ENCODE measurements at regions not wholly inside any gene's neighbourhood (a gene's known extent, or its start where the extent isn't known, plus 50 kb on each side); places are given as distances from the start of the nearest gene placed in this dataset.

DNA sequence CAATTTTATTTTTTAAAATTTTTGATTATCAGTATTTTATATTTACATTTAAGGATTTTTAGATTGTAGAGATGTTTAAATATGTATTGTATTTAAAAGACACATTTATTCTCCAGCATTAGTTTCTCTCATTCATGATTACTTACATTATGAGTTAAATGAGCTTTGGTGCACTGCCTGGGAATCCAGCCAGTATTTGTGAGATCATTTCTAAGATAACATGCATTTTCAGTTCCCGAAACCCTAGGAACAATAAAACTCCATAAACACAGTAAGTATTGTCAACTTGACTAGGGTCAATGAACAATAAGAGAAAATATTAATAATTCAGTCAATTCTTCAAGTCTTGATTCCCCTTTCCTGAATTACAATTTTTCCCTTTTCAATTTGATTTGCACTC is 403.3 kb downstream of the PLK2 start:
- DNase-seq: no peak

DNA sequence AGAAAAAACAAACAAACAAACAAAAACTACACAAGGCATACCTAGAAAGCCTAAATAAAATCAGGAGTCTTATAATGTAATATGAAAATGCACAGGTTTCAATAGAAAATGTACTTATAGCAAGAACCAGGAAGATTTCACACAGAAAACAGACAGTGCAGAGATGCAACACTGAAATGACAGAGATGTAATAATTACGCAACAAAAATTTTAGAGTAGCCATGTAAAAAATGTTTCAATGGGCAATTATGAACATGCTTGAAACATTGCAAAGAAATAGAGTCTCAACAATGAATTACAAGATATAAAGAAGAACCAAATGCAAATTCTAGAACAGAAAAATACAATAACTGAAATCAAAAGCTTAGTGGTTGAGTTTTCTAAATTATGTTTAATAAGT is 405.9 kb downstream of the PLK2 start:
- no peak for DNase-seq

DNA sequence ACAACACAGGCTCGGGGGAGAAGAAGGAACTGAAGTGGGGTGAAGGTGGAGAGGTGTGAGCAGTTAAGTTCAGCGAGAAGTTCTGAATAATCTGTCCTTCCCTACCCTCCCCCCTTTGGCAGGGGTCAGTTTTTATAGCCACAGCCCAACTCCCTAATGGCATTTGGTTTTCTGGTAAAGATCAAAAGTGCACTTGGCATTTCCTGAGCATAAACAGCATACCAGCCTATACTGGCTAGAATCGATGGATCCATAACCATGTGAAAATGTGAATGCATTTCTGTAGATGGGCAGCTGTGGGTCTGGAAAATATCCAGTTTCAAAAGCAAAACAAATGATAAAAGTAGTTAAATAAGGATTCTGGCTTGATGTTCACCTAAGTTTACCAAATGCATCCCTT is 410.9 kb downstream of the PLK2 start:
- no peak for DNase-seq

DNA sequence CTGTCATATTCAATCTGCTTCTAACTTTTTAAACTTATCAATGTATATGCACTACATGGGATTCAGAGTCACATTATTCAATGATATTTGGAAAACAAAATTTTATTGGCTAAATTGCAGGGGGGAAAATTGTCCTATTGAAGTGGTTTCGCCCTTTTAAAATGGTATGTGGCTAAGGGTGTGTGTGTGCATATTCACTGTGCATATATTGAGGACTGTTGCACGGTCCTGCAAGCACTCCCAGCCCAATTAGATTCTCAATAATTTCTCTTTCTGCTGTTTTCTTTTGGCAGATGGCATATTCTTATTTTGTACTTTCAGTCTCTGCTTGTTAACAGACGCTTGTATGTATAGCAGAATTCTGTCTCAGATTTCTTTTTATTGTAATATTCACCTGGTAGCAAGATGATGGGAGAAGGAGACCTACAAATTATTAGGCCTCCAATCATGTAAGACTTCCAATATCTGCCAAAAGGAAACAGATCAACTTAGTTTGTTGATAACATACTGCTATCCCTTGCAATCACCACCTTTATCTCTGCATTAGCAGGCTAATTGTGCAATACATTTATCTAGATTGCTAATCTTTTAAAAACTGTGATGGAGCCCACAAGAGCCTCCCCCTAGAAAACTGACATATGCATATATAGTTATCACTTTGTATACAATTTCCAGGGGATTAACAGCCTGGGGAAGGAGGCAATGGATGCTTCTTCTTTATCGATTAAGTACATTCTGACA is 411.5 kb downstream of the PLK2 start:
- DNase-seq: no peak

DNA sequence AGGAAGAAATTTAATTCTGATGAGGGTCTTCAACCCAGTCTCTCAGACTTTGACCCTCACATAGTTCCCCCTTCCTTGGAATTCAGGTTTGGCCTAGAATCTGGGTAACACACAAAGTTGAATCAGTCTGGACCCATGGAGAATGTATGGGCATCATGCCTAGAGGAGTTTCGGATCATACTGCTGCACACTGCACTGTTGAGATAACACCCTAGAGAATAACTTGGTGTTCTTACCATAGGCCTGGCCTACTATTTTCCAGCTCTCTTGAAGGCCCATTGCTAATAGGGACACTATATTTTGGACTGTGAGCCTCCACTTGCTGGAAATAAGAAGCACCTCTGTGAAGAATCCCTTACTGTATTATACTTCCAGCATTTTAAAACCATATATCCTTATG is 413.5 kb downstream of the PLK2 start:
- DNase-seq: no peak

DNA sequence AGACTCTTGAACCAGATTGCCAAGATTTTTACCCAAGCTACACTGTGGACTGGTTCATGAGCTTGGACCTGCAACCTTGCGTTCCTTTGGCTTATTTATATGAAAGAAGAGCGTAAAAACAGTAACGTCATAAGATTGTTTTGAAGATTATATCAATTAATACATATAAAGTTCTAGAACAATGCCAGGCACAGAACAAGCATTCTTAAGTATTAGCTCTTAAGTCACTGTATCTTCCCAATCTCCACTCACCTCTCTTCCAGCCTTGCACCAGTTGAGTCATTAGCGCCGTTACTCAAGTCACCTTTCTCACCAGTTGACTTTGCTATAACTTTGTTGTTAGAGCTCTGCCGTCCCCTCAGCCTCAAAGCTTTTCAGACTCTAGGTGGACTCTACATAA is 415.7 kb downstream of the PLK2 start:
- no peak for DNase-seq

DNA sequence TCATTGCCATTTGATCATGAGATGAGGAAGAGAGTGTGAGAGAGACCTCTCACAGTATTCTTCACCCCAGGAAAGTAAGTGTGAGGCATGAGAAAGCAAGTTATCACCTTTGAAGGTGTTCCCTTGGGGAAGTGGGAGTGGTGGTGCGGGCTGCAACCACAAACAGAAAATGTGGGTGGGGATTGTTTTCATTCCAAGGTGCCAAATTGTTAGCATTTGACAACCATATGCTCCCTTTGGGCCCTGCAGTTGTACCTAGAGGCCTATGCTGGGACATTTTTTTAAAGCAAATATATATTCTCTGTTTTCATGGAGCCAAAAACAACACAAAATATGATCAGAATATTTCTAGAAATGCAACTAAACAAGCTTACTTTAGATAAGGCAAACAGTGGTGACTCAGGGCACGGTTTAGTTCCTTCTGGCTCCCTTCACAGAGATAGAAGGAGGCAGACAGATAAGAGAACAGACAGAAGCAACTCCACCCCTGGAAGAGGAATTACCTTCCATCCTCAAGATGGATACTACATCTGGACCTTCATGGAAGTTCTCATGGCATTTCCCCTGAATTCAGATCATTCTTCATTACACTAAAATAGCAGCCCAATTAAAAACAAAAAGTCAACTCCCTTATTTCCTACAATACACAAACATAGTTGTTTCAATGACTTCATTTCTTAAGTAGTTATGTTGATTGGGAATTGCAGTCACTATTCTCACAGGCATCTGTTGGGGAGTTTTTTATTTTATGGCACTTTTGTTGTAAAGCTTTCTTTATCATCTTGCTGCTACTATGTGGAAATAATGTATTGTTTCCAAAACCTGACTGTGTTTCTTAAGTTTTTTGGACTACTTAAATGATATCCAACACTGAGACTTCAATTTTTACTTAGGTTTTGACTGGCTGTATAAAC is 416.6 kb downstream of the PLK2 start:
- no peak for DNase-seq

DNA sequence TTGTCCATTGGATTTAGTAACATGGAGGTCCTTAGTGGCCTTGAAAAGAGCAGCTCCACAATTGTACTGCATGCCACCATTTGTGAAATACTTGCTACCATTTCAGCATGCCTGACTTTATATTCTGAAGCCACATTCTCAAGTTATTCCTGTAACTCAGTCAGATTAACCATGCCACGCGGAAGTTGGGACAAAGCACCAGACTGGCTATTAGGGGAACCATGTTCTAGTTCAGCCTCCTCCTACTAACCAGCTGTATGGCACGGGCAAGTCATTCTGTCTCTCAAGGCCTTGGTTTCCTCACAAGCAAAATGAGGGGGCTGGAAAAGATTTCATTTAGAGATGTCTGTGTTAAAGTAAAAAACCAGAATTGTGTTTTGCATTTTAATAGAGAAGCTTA is 418.0 kb downstream of the PLK2 start:
- no peak for DNase-seq

DNA sequence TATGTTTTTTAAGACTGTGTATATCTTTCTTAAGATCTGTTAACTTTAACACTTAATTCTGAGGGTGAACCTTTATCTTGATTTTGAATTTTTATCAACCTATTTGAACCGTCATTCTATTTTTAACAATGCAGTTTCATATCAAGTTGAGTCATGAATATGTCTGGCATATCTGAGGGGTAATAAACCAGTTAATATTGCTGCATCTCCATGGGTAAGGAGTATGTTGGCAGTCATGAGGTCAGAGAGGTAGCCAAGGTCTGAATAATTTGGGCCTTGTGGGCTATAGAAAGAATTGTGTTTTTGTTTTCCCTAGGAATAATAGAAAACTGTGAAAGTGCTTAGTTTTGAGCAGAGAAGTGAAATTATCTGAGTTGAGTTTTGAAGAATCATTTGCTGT is 419.0 kb downstream of the PLK2 start:
- DNase-seq: no peak

- no peak for DNase-seq
Observed at GRCh38 chr5:58040044-58040443, 419.8 kb downstream of the PLK2 start.

- no peak for DNase-seq
Observed at GRCh38 chr5:58037899-58038298, 422.0 kb downstream of the PLK2 start.

GRCh38 chr5:58025809-58026208 is 434.1 kb downstream of the PLK2 start:
- DNase-seq: no peak

GRCh38 chr5:58024151-58024550 is 435.7 kb downstream of the PLK2 start:
- no peak for DNase-seq

DNA sequence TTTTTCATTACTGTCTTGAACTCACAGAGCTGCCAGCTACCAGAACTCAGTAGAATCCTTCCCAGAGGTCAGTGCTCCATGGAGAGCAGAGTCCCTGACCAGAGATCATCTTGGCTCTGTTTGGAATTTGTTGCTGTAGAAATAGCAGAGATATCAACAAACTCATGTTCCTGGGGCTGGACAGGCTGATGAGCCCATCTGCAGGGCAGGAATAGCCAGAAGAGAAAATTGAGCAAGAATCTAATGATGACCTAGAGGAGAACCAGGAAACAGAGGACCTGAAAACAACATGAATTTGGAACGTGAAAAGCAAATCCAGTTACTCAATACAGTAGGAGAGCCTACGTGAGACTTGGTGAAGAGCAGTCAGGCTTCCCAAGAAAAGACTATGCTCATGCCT is 437.8 kb downstream of the PLK2 start:
- DNase-seq: no peak

GRCh38 chr5:58021466-58021865 is 438.4 kb downstream of the PLK2 start:
- no peak for DNase-seq

GRCh38 chr5:58019614-58020013 is 440.3 kb downstream of the PLK2 start:
- no peak for DNase-seq

DNA sequence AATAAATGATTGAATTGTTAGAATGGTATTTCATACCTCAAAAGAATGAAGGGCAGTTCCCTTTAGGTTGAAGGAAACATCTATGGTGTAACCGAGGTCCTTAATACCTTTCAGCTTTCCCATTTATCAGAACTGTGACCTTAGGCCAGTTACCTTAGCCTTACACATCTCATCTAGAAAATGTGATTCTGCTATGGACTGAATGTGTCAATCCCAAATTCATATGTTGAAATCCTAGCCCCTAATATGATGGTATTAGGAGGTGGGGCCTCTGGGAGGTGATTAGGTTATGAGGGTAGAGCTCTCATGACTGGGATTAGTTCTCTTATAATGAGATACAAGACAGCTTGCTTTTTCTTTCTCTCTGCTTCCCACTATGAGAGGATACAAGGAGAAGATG is 441.9 kb downstream of the PLK2 start:
- DNase-seq: no peak

GRCh38 chr5:58016877-58017276 is 443.0 kb downstream of the PLK2 start:
- DNase-seq: no peak

GRCh38 chr5:58016358-58016757 is 443.5 kb downstream of the PLK2 start:
- DNase-seq: no peak

- no peak for DNase-seq
Observed at GRCh38 chr5:58015175-58015574, 444.7 kb downstream of the PLK2 start.

- DNase-seq: no peak
Observed at GRCh38 chr5:58013542-58014258, 446.2 kb downstream of the PLK2 start.

DNA sequence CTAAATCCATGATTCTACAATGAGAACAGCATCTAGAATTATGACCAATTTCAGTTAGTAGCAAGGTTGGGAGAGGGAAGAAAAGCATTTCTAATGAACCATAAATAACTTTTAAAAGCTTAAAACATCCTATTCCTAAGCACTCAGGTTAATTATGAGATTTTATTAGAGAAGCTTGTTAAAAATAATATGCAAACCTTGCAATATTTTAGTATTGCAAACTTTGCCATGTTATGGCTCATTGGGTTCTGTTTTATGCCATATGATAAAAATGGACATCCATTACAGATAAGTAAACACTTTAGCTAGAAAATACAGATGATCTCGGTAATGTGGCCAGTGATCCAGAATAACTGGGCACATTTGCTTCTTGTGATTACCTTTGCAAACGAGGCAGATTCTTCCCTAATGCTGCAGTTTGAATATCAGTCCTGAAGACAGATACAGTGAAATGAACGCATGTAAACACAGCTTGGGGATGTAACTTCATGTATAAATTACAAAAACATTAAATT is 447.0 kb downstream of the PLK2 start:
- no peak for DNase-seq

- DNase-seq: no peak
Observed at GRCh38 chr5:58012102-58012501, 447.8 kb downstream of the PLK2 start.

GRCh38 chr5:58011301-58011700 is 448.6 kb downstream of the PLK2 start:
- DNase-seq: no peak

Data from NCI-H2171 treated with DMSO at 0.1 percent for 48 hours (cell line).